Gastroesophageal sphincter (tissue), 3 donors: ENCODE measurements at regions not wholly inside any gene's neighbourhood (a gene's known extent, or its start where the extent isn't known, plus 50 kb on each side); places are given as distances from the start of the nearest gene placed in this dataset.

Source experiments
- POLR2AphosphoS5 ChIP-seq: sonication (generic); formaldehyde crosslinking; IDR thresholded peaks from one replicate; pipeline ENCODE4 v1.6.1; 2017; ENCODE audit warnings: antibody characterized with exemption
- TF ChIP-seq, protein P1 (sequence below), 4 experiments: fragments of 200-600 bp in 2 of 4; fragments of 450-650 bp in 2 of 4; sonication (generic) in 1 of 4; IDR thresholded peaks; one replicate each; pipeline ENCODE4 v1.5.1; 2017 to 2019; ENCODE audit warnings: antibody characterized with exemption in 4 of 4, mild to moderate bottlenecking in 2 of 4, moderate library complexity in 2 of 4

DNA sequence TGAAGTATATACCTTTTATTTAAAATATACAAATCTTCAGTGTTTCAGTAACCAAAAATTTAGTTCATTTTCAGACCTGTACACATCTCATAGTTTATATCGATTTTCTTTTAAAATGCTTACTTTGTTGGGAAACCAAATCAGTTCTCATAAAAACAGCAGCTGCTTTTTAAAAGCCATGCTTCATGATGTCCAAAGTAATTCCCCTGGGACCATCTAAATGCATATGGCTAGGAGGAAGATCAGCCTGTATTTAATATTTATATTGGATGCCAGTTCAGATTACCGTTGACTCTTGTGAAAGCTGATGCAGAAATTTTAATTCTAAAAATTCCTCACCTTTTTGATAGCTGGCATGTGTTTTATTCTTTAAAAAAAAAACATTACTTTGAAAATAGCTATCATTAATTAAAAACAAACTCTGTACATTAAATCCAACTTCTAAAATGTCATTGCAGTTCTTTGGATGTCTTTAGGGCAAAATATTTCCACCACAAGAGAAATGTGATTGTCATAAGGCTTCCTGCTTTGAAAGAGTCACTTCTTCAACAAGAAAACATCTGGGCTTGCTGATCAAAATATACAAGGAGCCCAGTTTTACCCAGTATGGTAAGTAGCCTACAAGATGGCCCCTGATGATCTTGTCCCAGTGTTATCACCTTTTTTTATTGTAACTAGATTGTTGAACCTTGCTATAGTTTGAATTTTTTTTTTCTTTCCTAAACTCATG, 1242.9 kb upstream of the CDH6 start:
- TF ChIP-seq, protein P1, sequence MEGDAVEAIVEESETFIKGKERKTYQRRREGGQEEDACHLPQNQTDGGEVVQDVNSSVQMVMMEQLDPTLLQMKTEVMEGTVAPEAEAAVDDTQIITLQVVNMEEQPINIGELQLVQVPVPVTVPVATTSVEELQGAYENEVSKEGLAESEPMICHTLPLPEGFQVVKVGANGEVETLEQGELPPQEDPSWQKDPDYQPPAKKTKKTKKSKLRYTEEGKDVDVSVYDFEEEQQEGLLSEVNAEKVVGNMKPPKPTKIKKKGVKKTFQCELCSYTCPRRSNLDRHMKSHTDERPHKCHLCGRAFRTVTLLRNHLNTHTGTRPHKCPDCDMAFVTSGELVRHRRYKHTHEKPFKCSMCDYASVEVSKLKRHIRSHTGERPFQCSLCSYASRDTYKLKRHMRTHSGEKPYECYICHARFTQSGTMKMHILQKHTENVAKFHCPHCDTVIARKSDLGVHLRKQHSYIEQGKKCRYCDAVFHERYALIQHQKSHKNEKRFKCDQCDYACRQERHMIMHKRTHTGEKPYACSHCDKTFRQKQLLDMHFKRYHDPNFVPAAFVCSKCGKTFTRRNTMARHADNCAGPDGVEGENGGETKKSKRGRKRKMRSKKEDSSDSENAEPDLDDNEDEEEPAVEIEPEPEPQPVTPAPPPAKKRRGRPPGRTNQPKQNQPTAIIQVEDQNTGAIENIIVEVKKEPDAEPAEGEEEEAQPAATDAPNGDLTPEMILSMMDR (IDR thresholded peaks at IDR 0.05), result no peak
- TF ChIP-seq POLR2AphosphoS5, result no peak
